Muscle layer of duodenum (tissue), 2 donors: ENCODE measurements at regions not wholly inside any gene's neighbourhood (a gene's known extent, or its start where the extent isn't known, plus 50 kb on each side); places are given as distances from the start of the nearest gene placed in this dataset.

Experiments used
- H3K27ac ChIP-seq: one replicate; pipeline ENCODE4 v1.7.0; 2013; ENCODE audit warnings: mild to moderate bottlenecking, low read length
- H3K27me3 ChIP-seq: one replicate; pipeline ENCODE4 v1.7.0; 2013; ENCODE audit warnings: low read depth, mild to moderate bottlenecking, control low read depth, low read length
- H3K36me3 ChIP-seq, 2 donors: one replicate each; pipeline ENCODE4 v1.7.0; 2013; ENCODE audit warnings: low read length in 2 of 2, control low read depth in 1 of 2, mild to moderate bottlenecking in 1 of 2; ENCODE audit not compliant: insufficient read depth in 2 of 2, control insufficient read depth in 1 of 2
- H3K4me1 ChIP-seq, 2 donors: one replicate each; pipeline ENCODE4 v1.7.0; 2013; ENCODE audit warnings: low read length in 2 of 2, mild to moderate bottlenecking in 2 of 2, control low read depth in 1 of 2, moderate library complexity in 1 of 2; ENCODE audit not compliant: insufficient read depth in 2 of 2, control insufficient read depth in 1 of 2
- H3K4me3 ChIP-seq, 2 donors: one replicate each; pipeline ENCODE4 v1.7.0; 2013; ENCODE audit warnings: low read length in 2 of 2, low read depth in 1 of 2, mild to moderate bottlenecking in 1 of 2
- H3K9me3 ChIP-seq, 2 donors: one replicate each; pipeline ENCODE4 v1.7.0; 2013; ENCODE audit warnings: low read length in 2 of 2, control low read depth in 1 of 2, mild to moderate bottlenecking in 1 of 2; ENCODE audit not compliant: control insufficient read depth in 1 of 2
- donor health status: healthy.

- H3K4me1 ChIP-seq: no peaks in the 10 kb centered on the region
- H3K27ac ChIP-seq: no peak overlapping the region
- H3K27me3 ChIP-seq: no peaks in the 10 kb centered on the region
Observed at GRCh38 chr19:29118389-29118788, 94.6 kb downstream of the UQCRFS1 start.

GRCh38 chr19:29117926-29118325, 95.0 kb downstream of the UQCRFS1 start:
- no peaks in the 10 kb centered on the region for H3K9me3 ChIP-seq
- no peaks in the 10 kb centered on the region for H3K27me3 ChIP-seq
- no peaks in the 10 kb centered on the region for H3K36me3 ChIP-seq
- H3K27ac ChIP-seq: no peak overlapping the region
- H3K4me3 ChIP-seq: no peak overlapping the region
- H3K4me1 ChIP-seq: no peaks in the 10 kb centered on the region

More at GRCh38 chr19:29118389-29118788, 94.6 kb downstream of the UQCRFS1 start:
- no peak overlapping the region for H3K4me3 ChIP-seq
- no peaks in the 10 kb centered on the region for H3K9me3 ChIP-seq
- no peaks in the 10 kb centered on the region for H3K36me3 ChIP-seq

GRCh38 chr19:29115181-29115580, 97.8 kb downstream of the UQCRFS1 start:
- no peaks in the 10 kb centered on the region for H3K27me3 ChIP-seq
- no peaks in the 10 kb centered on the region for H3K9me3 ChIP-seq
- no peaks in the 10 kb centered on the region for H3K36me3 ChIP-seq
- H3K4me3 ChIP-seq: no peak overlapping the region
- H3K27ac ChIP-seq: no peak overlapping the region
- H3K4me1 ChIP-seq: no peaks in the 10 kb centered on the region

- Histone ChIP-seq H3K27me3 (no peaks in the 10 kb centered on the region), H3K4me3 (no peak overlapping the region), H3K36me3 (no peaks in the 10 kb centered on the region), H3K27ac (no peak overlapping the region), H3K4me1 (no peaks in the 10 kb centered on the region), H3K9me3 (no peaks in the 10 kb centered on the region)
Observed at GRCh38 chr19:29113838-29114237, 99.1 kb downstream of the UQCRFS1 start.

- H3K27ac ChIP-seq: no peak overlapping the region
- no peaks in the 10 kb centered on the region for H3K4me1 ChIP-seq
- no peaks in the 10 kb centered on the region for H3K27me3 ChIP-seq
- no peak overlapping the region for H3K4me3 ChIP-seq
- no peaks in the 10 kb centered on the region for H3K9me3 ChIP-seq
- no peaks in the 10 kb centered on the region for H3K36me3 ChIP-seq
Observed at GRCh38 chr19:29111576-29111975, 101.4 kb downstream of the UQCRFS1 start.

GRCh38 chr19:29107831-29108230, 105.1 kb downstream of the UQCRFS1 start:
- no peaks in the 10 kb centered on the region for H3K36me3 ChIP-seq
- H3K27ac ChIP-seq: no peak overlapping the region
- H3K9me3 ChIP-seq: no peaks in the 10 kb centered on the region
- H3K27me3 ChIP-seq: no peaks in the 10 kb centered on the region
- no peak overlapping the region for H3K4me3 ChIP-seq
- H3K4me1 ChIP-seq: no peaks in the 10 kb centered on the region

- H3K4me3 ChIP-seq: no peak overlapping the region
- no peaks in the 10 kb centered on the region for H3K4me1 ChIP-seq
- H3K27ac ChIP-seq: no peak overlapping the region
Observed at GRCh38 chr19:29106346-29106885, 106.5 kb downstream of the UQCRFS1 start.

GRCh38 chr19:29105629-29106292, 107.2 kb downstream of the UQCRFS1 start:
- Histone ChIP-seq H3K27ac (no peak overlapping the region), H3K4me3 (no peak overlapping the region), H3K36me3 (no peaks in the 10 kb centered on the region), H3K27me3 (no peaks in the 10 kb centered on the region), H3K9me3 (no peaks in the 10 kb centered on the region), H3K4me1 (no peaks in the 10 kb centered on the region)

More at GRCh38 chr19:29106346-29106885, 106.5 kb downstream of the UQCRFS1 start:
- Histone ChIP-seq H3K9me3 (no peaks in the 10 kb centered on the region), H3K36me3 (no peaks in the 10 kb centered on the region), H3K27me3 (no peaks in the 10 kb centered on the region)

GRCh38 chr19:29104605-29105241, 108.2 kb downstream of the UQCRFS1 start:
- no peaks in the 10 kb centered on the region for H3K4me1 ChIP-seq
- no peak overlapping the region for H3K4me3 ChIP-seq
- H3K27me3 ChIP-seq: no peaks in the 10 kb centered on the region
- no peak overlapping the region for H3K27ac ChIP-seq
- no peaks in the 10 kb centered on the region for H3K9me3 ChIP-seq
- H3K36me3 ChIP-seq: no peaks in the 10 kb centered on the region

- Histone ChIP-seq H3K27me3 (no peaks in the 10 kb centered on the region), H3K27ac (peak overlapping the region; percentile 57)
Observed at GRCh38 chr19:29098863-29099481, 114.0 kb downstream of the UQCRFS1 start.

GRCh38 chr19:29098091-29098490, 114.9 kb downstream of the UQCRFS1 start:
- Histone ChIP-seq H3K9me3 (no peaks in the 10 kb centered on the region), H3K4me1 (peaks cover 0 to 4% of the 10 kb centered on the region in 2 donors), H3K4me3 (no peak overlapping the region), H3K27ac (no peak overlapping the region), H3K27me3 (no peaks in the 10 kb centered on the region), H3K36me3 (no peaks in the 10 kb centered on the region)

More at GRCh38 chr19:29098863-29099481, 114.0 kb downstream of the UQCRFS1 start:
- H3K36me3 ChIP-seq: no peaks in the 10 kb centered on the region
- peaks cover 0 to 4% of the 10 kb centered on the region in 2 donors for H3K4me1 ChIP-seq
- no peak overlapping the region for H3K4me3 ChIP-seq
- no peaks in the 10 kb centered on the region for H3K9me3 ChIP-seq
